Fibroblast of the conjunctiva (primary cell): ENCODE measurements at regions not wholly inside any gene's neighbourhood (a gene's known extent, or its start where the extent isn't known, plus 50 kb on each side); places are given as distances from the start of the nearest gene placed in this dataset.

Experiments used
- DNase-seq: peaks from one replicate; pipeline ENCODE4 v3.0.0-alpha.2; 2010; ENCODE audit warnings: low read depth

DNA sequence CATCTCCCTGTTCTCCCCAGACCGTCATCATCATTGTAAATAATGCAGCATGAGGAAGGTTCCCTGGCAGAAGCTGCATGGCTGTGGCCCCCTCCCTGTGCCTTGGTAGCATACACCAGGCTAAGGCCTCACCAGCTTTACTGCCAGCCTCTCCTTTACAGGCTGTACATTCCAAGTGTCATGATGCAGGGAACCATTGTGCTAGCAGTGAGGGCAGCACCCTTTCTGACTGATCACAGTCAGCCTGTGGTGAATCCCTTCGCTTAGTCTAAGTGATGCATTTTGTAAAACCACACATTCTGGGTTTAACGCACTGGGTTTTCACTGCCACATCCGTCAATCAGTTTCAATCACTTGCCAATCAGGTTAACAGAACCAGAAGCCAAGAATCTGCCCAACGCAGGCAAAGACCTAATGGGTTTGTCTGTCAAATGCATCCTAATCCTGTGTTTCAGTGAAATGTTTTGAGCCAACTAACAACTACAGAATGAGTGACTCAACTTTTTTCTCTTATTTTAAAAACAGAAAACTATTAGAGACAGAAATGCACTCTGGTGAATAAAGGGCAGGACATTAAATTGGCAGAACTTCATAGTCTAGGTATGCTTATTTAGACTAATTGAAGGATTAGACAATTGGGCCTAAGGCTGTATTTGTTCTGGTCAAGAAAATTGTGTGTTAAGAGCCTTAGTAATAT is 225.9 kb upstream of the DPH6 start:
- DNase-seq = no peak

GRCh38 chr15:35774653-35775052 is 228.7 kb upstream of the DPH6 start:
- DNase-seq = no peak

DNA sequence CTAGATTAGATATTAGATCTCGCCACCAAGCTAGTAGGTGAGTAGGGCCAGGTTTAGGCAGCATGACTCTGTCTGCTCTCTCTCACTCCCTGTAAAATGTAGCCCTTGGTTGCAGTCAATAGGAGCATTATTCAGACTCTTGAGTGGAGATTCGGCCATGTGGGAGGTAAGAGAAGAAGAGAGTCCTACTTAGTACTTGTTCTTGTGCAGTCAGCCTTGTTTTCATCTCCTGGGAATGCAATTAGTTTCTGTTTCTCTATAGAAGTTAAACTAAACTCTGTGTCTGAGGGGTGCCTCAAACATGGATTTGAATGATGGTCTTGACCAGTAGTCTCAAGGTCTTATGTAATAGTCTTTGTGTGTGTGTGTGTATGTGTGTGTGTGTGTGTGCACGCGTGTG is 229.5 kb upstream of the DPH6 start:
- no peak for DNase-seq

DNA sequence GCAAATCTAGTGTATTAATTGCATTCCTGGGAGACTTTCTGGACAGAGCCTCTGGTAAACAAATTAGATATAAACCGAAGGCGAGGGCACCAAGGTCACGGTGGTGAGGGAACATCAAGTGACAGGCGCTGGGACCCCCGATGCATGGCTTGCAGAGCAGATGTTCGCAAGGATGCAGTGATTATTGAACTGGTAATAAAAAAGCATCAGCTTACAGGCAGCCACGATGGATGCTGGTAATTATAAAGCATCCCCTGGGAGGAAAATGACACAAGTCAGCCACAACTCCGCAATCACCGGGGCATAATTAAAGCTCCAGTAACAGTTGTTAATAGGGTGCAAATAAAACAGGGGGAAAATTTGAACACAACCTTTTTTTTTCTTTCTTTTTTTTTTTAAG is 231.1 kb upstream of the DPH6 start:
- DNase-seq = no peak

DNA sequence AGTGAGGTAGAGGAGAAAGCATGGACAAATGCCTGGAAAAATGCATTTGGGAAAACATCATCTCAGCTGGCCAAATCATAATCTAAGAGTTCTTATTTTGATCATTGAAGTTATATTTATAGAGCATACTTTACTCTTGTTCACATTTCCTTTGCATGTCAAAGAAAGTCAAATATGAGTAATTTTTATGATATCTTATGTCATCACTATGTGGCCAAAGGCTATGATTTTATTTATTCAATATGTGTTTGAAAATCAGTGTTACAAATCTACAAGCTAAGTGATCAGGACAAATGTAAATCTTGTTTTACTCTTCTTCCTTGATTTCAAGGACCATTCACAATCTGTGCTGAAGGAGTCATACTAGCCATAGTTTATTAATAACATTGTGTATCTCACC is 237.2 kb upstream of the DPH6 start:
- no peak for DNase-seq

- DNase-seq = no peak
Observed at GRCh38 chr15:35784745-35785144, 238.8 kb upstream of the DPH6 start.

DNA sequence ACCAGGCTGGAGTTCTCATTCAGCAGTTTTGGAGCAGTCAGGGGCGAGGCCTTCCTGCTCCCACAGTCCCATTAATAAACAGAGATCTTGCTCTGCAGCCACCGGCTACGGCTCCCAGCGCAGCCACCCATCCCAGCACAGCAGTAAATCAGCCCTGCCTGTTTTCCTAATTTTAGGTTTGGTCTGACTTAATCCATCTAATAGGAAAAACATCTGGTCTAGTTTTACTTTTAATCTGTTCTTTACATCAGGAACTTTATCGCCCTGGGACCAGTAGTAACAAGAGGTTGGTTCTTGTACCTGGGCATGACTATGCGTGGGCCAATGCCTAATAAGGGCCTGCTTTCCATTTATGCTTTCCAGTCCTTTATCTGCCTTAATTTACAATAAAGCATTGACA is 264.0 kb upstream of the DPH6 start:
- DNase-seq = no peak

- no peak for DNase-seq
Observed at GRCh38 chr15:35813573-35813972, 267.6 kb upstream of the DPH6 start.

- no peak for DNase-seq
Observed at GRCh38 chr15:35818846-35819245, 272.9 kb upstream of the DPH6 start.

- DNase-seq = no peak
Observed at GRCh38 chr15:35822153-35822552, 276.2 kb upstream of the DPH6 start.

DNA sequence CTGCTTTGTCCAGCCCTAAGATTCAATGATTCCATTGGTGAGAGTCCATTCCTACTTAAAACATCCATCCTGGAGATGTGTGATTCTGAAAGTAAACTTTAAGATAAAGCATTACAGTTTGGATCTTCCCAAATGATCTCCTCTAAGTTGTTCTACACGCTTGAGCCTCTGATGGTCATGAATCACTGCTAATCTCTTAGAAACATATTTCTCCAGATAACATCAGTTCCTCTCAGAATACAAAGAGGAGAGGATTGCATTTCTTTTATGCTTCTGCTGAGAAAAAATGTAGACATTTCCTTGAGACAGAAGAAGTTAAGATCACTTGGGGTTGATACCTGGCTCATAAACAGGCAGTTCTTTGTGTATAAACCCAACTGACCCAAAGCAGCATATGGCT is 281.2 kb upstream of the DPH6 start:
- no peak for DNase-seq

GRCh38 chr15:35827911-35828310 is 281.9 kb upstream of the DPH6 start:
- no peak for DNase-seq

GRCh38 chr15:35833581-35833980 is 287.6 kb upstream of the DPH6 start:
- DNase-seq = no peak

DNA sequence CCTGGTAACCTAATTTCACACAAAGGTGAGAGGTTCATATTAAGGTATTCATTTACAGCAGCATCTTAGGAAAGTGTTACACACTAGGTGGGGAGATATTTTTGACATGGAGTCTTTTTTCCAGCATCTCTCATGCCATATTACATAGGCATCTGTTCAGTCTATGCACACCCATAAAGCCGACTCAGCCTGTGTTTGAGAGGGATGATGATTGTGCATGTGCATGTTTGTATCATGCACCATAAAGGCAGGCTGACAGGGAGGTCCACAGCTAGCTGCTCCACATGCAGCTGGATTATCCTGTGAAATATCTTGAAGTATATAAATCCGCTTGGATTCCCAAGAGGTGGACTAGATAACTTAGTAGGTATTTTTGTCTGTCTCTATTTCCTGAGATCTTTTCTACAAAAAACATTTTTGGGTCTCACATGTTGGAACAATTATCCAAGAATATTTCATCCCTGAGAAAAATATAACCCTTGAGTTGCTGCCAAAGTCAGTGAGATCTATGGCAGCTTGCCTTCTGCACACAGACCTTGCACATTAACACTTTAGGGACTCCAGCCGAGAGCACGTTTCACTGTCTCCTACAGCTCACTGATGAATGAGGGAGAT is 288.4 kb upstream of the DPH6 start:
- DNase-seq = no peak

- DNase-seq = no peak
Observed at GRCh38 chr15:35834866-35835265, 288.9 kb upstream of the DPH6 start.

- DNase-seq = no peak
Observed at GRCh38 chr15:35838424-35839111, 292.6 kb upstream of the DPH6 start.

GRCh38 chr15:35842631-35843030 is 296.7 kb upstream of the DPH6 start:
- no peak for DNase-seq

- no peak for DNase-seq
Observed at GRCh38 chr15:35843498-35843897, 297.5 kb upstream of the DPH6 start.

DNA sequence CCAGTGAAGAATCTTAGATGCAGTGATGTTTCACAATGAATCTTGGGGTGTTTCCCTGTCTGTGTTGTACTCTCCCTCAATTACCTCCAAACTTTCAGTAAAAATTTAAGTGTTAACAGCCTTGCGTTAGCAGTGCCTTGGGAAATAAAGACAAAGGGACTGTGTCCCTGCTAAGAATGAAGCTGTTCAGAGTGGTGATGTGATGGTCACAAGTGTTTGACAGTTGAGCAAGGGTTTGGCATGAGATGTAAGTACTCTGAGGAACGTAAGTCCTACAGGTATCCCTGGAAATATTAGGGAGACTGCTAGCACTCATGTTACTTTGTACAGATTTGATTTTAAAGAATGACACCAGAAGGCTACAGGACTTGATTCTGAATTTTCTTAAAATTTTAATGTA is 304.3 kb upstream of the DPH6 start:
- no peak for DNase-seq

DNA sequence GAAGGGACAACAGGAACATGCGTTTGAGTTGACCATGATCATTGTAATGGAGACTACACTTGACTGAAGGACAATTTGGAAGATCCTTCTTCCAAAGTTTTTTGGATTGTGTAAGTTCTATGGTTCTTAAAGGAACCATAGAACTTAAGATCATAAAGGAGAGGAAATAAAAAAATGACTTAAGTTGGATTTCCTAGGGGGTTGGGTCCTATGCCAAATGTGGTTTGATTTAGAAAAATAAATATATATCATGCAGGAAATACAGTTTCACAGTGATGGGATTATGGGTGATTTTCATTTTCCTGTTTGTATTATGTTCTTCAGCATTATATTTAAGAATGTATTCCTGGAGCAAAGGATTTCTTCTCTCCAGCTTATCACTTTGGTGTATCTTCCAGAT is 305.5 kb upstream of the DPH6 start:
- DNase-seq = no peak

DNA sequence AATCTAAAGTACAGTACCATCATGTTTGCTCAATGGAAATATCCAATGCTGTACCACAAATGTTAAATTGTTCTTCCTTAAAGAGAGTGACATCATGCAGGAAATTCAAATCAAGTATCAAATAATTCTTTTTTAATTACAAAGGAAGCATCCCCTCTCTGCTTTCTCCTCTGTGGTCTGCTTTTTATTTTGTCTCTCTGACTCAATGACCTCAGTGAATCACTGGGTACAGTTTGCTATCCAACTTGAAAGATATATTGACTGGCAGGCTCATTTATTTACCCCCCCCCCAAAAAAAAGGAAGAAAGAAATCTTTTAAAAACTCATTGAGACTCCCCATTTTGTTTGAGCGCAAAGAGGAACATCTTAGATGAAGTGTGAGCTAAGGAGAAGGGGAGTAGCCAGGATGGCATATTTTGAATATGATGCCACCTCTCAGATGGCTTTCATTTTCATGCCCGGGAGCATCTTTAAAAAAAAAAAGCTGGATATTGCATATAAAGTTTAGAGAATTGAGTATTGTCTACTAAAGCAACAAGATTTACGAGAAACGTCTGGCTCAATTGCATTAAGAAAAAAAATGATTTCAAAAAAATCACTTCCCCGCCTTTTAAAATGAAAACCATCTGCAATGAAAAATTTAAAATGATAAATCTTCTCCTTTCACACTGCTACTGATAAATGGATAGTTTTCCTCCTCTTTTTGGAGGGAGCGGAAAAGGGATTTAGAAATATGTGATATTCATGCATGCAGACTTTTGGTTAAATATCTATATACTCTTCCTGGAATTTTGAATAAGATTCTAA is 307.1 kb upstream of the DPH6 start:
- DNase-seq = no peak

GRCh38 chr15:35854316-35854715 is 308.4 kb upstream of the DPH6 start:
- DNase-seq = no peak
